GM18907 (cell line): ENCODE measurements at regions not wholly inside any gene's neighbourhood (a gene's known extent, or its start where the extent isn't known, plus 50 kb on each side); places are given as distances from the start of the nearest gene placed in this dataset.

ENCODE experiments used
- ATAC-seq: cut with Tn5 transposase; IDR thresholded peaks from one replicate; pipeline ENCODE4 v1.9.1; 2021; ENCODE audit warnings: mild to moderate bottlenecking, moderate library complexity; ENCODE audit not compliant: unreplicated experiment

DNA sequence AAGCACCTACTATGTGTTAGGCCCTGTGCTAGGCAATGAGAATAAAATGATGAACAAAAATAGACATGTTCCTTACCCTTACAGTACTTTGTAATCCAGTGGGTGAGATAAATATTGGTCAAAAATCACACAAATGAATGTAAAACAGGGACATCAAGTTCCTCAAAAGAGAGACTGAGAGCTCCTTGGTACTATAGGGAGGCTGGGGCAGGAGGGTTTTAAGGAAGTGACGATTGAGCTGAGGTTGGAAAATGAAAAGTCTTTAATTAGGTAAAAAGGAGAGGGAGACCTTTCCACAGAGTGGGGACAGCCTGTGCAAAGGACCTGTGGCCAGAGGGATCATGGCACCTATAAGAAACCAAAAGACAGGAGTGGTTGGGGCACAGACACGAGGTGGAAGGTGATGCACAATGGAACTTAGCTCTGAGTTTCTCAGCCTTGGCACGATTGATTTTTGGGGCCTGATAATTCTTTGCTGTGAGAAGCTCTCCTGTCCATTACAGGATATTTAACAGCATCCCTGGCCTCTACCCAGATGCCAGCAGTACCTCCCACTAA, 140.3 kb downstream of the CEP57L1 start:
- no peak for ATAC-seq

GRCh38 chr6:109230453-109230852, 135.1 kb downstream of the CEP57L1 start:
- ATAC-seq, result no peak

DNA sequence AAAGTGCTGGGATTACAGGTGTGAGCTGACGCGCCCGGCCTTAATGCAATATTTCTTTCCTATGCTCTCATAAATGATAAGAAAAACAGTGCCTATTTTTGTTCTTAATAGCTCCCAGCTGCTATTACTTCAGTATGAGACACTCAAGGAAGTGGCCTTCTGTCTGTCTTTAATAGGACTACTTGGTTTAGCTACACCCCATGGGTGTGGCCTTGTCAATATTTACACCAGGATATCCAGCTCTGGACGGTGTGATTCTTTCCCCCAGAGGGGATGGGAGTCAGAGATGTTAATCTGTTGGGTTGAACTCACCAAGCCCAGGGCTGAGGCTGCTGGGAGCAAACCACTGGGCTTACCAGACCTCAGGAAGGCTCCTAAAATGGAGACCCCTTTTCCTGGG, 134.2 kb downstream of the CEP57L1 start:
- no peak for ATAC-seq

DNA sequence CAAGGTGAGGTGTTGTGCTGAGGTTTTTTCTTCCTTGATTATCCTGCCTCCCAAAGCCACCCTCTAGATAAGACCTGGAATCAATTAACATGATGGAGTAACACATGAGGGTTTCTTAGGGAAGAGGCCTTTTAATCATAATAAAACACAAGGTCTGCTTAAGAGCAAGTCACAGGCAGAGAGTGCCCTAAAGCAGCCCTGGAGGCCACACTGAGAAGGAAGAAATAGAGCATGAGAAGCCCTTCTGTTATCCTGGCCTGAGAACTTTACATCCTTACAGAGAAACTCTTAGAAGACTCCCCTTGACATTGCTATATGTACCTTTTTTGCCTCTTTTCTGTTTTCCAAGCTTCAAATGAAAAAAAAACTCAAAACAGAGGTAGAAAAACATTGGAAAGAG, 132.3 kb downstream of the CEP57L1 start:
- ATAC-seq, result no peak

GRCh38 chr6:109226353-109226752, 131.0 kb downstream of the CEP57L1 start:
- no peak for ATAC-seq

GRCh38 chr6:109225946-109226345, 130.6 kb downstream of the CEP57L1 start:
- no peak for ATAC-seq

- ATAC-seq, result no peak
These were observed 129.7 kb downstream of the CEP57L1 start for GRCh38 chr6:109224994-109225393.

DNA sequence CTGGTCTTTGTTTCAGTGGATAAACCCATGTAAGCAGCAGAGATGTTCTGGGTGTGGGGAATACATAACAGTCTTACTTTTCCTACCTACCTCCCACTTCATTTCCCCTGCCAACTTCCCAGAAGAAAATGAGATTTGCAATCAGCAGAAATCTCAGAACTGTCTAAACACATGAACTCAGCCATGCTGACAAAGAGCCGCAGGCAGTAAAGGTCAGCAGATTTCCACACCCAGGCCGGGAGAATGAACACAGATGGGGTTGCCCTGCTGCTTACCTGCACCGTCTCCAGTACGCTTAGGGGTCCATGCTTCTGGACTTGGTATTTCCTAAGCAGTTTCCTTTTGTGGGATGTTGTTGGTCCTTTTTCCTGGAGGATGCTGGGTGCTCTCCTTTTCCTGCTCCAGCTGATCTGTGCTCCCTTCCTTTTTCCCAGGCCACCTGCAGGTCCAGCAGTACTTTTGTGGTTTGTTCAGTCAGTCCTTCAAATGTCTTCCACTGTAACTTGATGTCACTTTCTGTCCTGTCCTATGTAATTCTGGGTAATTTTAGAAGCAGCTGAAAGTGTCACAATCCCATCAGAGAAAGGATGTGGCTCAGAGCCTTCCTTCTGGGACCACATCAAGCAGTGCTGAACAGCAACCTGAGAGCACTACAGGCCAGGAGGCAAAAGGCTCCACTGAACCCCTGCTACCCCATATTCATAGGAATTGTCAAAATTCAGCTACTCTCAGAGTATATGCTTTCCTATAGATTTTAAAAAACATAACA, 129.0 kb downstream of the CEP57L1 start:
- ATAC-seq, result no peak

DNA sequence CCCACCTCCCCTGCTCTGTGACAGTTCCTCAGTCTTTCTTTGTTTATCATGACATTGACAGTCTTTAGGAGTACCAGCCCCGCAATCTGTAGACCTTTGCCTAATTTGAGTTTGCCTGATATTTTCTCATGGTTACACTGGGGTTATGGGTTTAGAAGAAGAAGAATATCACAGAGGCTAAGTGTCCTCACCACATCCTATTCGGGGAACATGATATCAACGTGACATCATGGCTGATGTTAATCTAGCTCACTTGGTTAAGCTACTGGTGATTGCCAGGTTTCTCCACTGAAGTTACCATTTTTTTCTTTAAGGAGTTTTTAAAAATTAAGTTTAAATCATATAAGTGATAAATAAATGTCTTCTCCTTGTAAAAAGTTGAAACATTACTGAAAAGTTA, 127.5 kb downstream of the CEP57L1 start:
- ATAC-seq, result no peak

- ATAC-seq, result no peak
These were observed 126.4 kb downstream of the CEP57L1 start for GRCh38 chr6:109221543-109222195.
